ENCODE measurements at regions not wholly inside any gene's neighbourhood (a gene's known extent, or its start where the extent isn't known, plus 50 kb on each side); places are given as distances from the start of the nearest gene placed in this dataset.

- no peak for FAIRE-seq
- TF ChIP-seq PAX5 (IDR thresholded peaks at IDR 0.05; ENCODE audit: insufficient read depth, low read length, severe bottlenecking) (no peak), SPI1 (IDR thresholded peaks at IDR 0.05; ENCODE audit: low read depth, low read length) (no peak), POLR2AphosphoS5 (IDR thresholded peaks at IDR 0.05; ENCODE audit: low read depth, low read length) (no peak), TAF1 (IDR thresholded peaks at IDR 0.05; ENCODE audit: low read depth, low read length) (no peak), POU2F2 (IDR thresholded peaks at IDR 0.05; ENCODE audit: low read depth, low read length) (no peak), POLR2A (IDR thresholded peaks at IDR 0.05; ENCODE audit: low read depth, low read length) (no peak)
- DNase-seq (ENCODE audit: insufficient read length, low spot score), result no peak
Measured at GRCh38 chr5:26761446-26761845, 276.9 kb downstream of the CDH9 start.

DNA sequence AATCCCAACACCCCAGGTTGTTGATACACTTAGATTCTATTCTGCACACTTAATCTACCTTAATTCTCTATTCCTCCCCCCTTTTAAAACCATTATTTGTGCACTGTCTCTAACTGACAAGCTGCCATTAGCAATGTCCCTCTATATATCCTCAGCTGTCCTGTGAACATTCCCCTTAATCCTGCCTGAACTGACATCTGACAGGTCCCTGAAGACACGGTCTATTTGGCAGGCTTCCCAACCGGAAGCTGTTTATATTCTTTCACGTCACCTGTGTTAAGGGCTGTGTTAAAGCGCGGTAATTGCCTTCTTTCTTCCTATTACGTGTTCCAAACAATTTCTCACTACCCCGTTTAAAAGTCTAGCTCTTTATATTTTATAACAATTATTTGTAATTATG lies 277.3 kb downstream of the CDH9 start:
- no peak for DNase-seq (ENCODE audit: insufficient read length, low spot score)
- TF ChIP-seq PAX5 (IDR thresholded peaks at IDR 0.05; ENCODE audit: insufficient read depth, low read length, severe bottlenecking), result no peak
- no peak for TF ChIP-seq POU2F2 (IDR thresholded peaks at IDR 0.05; ENCODE audit: low read depth, low read length)
- no peak for TF ChIP-seq POLR2AphosphoS5 (IDR thresholded peaks at IDR 0.05; ENCODE audit: low read depth, low read length)
- TF ChIP-seq TAF1 (IDR thresholded peaks at IDR 0.05; ENCODE audit: low read depth, low read length), result no peak
- no peak for TF ChIP-seq SPI1 (IDR thresholded peaks at IDR 0.05; ENCODE audit: low read depth, low read length)
- no peak for TF ChIP-seq POLR2A (IDR thresholded peaks at IDR 0.05; ENCODE audit: low read depth, low read length)
- FAIRE-seq, result no peak

- no peak for FAIRE-seq
Measured at GRCh38 chr5:26757941-26758340, 280.4 kb downstream of the CDH9 start.

GRCh38 chr5:26749829-26750228 lies 288.6 kb downstream of the CDH9 start:
- no peak for TF ChIP-seq TAF1 (IDR thresholded peaks at IDR 0.05; ENCODE audit: low read depth, low read length)
- DNase-seq (ENCODE audit: insufficient read length, low spot score) (no peak), FAIRE-seq (no peak)

More at GRCh38 chr5:26757941-26758340, 280.4 kb downstream of the CDH9 start:
- no peak for DNase-seq (ENCODE audit: insufficient read length, low spot score)
- TF ChIP-seq SPI1 (IDR thresholded peaks at IDR 0.05; ENCODE audit: low read depth, low read length) (peak; percentile 75), PAX5 (IDR thresholded peaks at IDR 0.05; ENCODE audit: insufficient read depth, low read length, severe bottlenecking) (no peak), TAF1 (IDR thresholded peaks at IDR 0.05; ENCODE audit: low read depth, low read length) (no peak)

DNA sequence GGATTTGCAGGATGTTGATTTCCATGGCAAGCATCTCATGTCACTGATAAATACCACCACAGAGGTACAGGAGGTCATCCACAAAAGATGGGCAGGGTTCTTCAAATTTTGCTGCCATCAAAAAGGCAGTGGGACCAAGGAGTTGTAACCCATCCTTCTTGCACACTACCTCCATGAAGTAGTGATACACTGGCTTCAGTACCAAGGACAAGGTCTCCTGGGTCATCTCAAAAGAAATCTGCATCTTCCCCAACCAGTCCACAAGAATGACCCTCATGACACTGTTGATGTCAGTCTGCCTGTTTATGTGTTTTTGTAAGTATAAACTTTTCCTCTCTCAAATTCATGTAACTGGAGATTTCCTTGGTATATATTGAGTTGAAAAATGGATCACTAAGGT lies 298.2 kb downstream of the CDH9 start:
- DNase-seq (ENCODE audit: insufficient read length, low spot score) (no peak), FAIRE-seq (no peak)
- TF ChIP-seq TAF1 (IDR thresholded peaks at IDR 0.05; ENCODE audit: low read depth, low read length) (no peak), POLR2A (IDR thresholded peaks at IDR 0.05; ENCODE audit: low read depth, low read length) (no peak), POU2F2 (IDR thresholded peaks at IDR 0.05; ENCODE audit: low read depth, low read length) (no peak), POLR2AphosphoS5 (IDR thresholded peaks at IDR 0.05; ENCODE audit: low read depth, low read length) (no peak), PAX5 (IDR thresholded peaks at IDR 0.05; ENCODE audit: insufficient read depth, low read length, severe bottlenecking) (no peak), SPI1 (IDR thresholded peaks at IDR 0.05; ENCODE audit: low read depth, low read length) (no peak)

- TF ChIP-seq TAF1 (IDR thresholded peaks at IDR 0.05; ENCODE audit: low read depth, low read length) (no peak), POU2F2 (IDR thresholded peaks at IDR 0.05; ENCODE audit: low read depth, low read length) (no peak), PAX5 (IDR thresholded peaks at IDR 0.05; ENCODE audit: insufficient read depth, low read length, severe bottlenecking) (no peak), POLR2A (IDR thresholded peaks at IDR 0.05; ENCODE audit: low read depth, low read length) (no peak), POLR2AphosphoS5 (IDR thresholded peaks at IDR 0.05; ENCODE audit: low read depth, low read length) (no peak), SPI1 (IDR thresholded peaks at IDR 0.05; ENCODE audit: low read depth, low read length) (no peak)
- no peak for FAIRE-seq
- no peak for DNase-seq (ENCODE audit: insufficient read length, low spot score)
Measured at GRCh38 chr5:26737348-26738265, 300.8 kb downstream of the CDH9 start.

GRCh38 chr5:26727916-26728315 lies 310.5 kb downstream of the CDH9 start:
- TF ChIP-seq SPI1 (IDR thresholded peaks at IDR 0.05; ENCODE audit: low read depth, low read length), result no peak
- no peak for TF ChIP-seq PAX5 (IDR thresholded peaks at IDR 0.05; ENCODE audit: insufficient read depth, low read length, severe bottlenecking)
- no peak for FAIRE-seq
- DNase-seq (ENCODE audit: insufficient read length, low spot score), result no peak

GRCh38 chr5:26719803-26720202 lies 318.6 kb downstream of the CDH9 start:
- TF ChIP-seq POLR2AphosphoS5 (IDR thresholded peaks at IDR 0.05; ENCODE audit: low read depth, low read length) (no peak), TAF1 (IDR thresholded peaks at IDR 0.05; ENCODE audit: low read depth, low read length) (no peak), PAX5 (IDR thresholded peaks at IDR 0.05; ENCODE audit: insufficient read depth, low read length, severe bottlenecking) (no peak), POU2F2 (IDR thresholded peaks at IDR 0.05; ENCODE audit: low read depth, low read length) (no peak), SPI1 (IDR thresholded peaks at IDR 0.05; ENCODE audit: low read depth, low read length) (no peak), POLR2A (IDR thresholded peaks at IDR 0.05; ENCODE audit: low read depth, low read length) (no peak)
- DNase-seq (ENCODE audit: insufficient read length, low spot score) (no peak), FAIRE-seq (no peak)

- TF ChIP-seq TAF1 (IDR thresholded peaks at IDR 0.05; ENCODE audit: low read depth, low read length) (no peak), POU2F2 (IDR thresholded peaks at IDR 0.05; ENCODE audit: low read depth, low read length) (no peak), PAX5 (IDR thresholded peaks at IDR 0.05; ENCODE audit: insufficient read depth, low read length, severe bottlenecking) (no peak), POLR2A (IDR thresholded peaks at IDR 0.05; ENCODE audit: low read depth, low read length) (no peak), SPI1 (IDR thresholded peaks at IDR 0.05; ENCODE audit: low read depth, low read length) (no peak), POLR2AphosphoS5 (IDR thresholded peaks at IDR 0.05; ENCODE audit: low read depth, low read length) (no peak)
- DNase-seq (ENCODE audit: insufficient read length, low spot score) (peak; percentile 23), FAIRE-seq (no peak)
Measured at GRCh38 chr5:26700759-26701384, 337.5 kb downstream of the CDH9 start.

DNA sequence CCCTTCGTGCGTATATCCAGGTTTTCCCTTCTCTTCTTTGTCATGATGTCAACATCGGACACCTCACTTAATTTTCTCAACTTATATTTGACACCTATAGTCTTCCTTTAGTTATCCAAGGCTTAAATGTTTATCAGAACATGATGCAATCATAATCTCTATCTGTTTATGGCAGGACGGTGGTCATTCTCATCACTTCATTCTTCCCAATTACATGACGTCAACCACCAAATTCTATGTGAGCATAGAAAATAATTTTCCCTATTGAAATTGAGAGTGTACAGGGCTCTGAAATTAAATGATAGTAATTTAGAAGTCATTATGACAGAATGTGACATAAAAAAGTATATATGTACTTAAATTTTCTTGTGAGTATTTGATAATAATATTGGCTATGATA lies 345.4 kb downstream of the CDH9 start:
- FAIRE-seq (no peak), DNase-seq (ENCODE audit: insufficient read length, low spot score) (no peak)
- no peak for TF ChIP-seq PAX5 (IDR thresholded peaks at IDR 0.05; ENCODE audit: insufficient read depth, low read length, severe bottlenecking)
- TF ChIP-seq SPI1 (IDR thresholded peaks at IDR 0.05; ENCODE audit: low read depth, low read length), result no peak
- TF ChIP-seq TAF1 (IDR thresholded peaks at IDR 0.05; ENCODE audit: low read depth, low read length), result no peak
- TF ChIP-seq POLR2A (IDR thresholded peaks at IDR 0.05; ENCODE audit: low read depth, low read length), result no peak
- no peak for TF ChIP-seq POLR2AphosphoS5 (IDR thresholded peaks at IDR 0.05; ENCODE audit: low read depth, low read length)
- no peak for TF ChIP-seq POU2F2 (IDR thresholded peaks at IDR 0.05; ENCODE audit: low read depth, low read length)
